Heart left ventricle (tissue), 13 donors: ENCODE measurements at regions not wholly inside any gene's neighbourhood (a gene's known extent, or its start where the extent isn't known, plus 50 kb on each side); places are given as distances from the start of the nearest gene placed in this dataset.

ENCODE experiments used
- POLR2A ChIP-seq, 2 donors: fragments of 450-650 bp; IDR thresholded peaks; one replicate each; pipeline ENCODE4 v1.6.1; 2017; ENCODE audit warnings: antibody characterized with exemption in 2 of 2, mild to moderate bottlenecking in 2 of 2, moderate library complexity in 2 of 2
- TF ChIP-seq, protein P1 (sequence below), 12 donors: fragments of 200-600 bp; sonication (generic) in 4 of 12; IDR thresholded peaks; one replicate each; pipeline versions ENCODE4 v1.5.0 to v1.8.0; 2018 to 2022; ENCODE audit warnings: antibody characterized with exemption in 12 of 12, mild to moderate bottlenecking in 5 of 12
- donor health status: ischemic (EF 13 %, LVEDD 7.1; RV severe dilation, severe dysfunction).
- donor health status: DM: no; HTN: yes; CAD: no.
- donor health status: DM: no; HTN: no; CAD: no.
- donor health status: ischemic (EF 25% LVEDD 6.9; RV normal size, moderate dysfunction).
- donor health status: ischemic (EF 25% LVEDD 5.7; RV mildly dilated, moderate dysfunction).
- donor health status: ischemic (EF 35%, LVEDD 5.7; RV mildly dilated, moderate dysfunction).
- donor health status: nonischemic (EF 11% LVEDD 7.7; RV severe dilation, severe dysfunction).
- donor health status: DM: yes; HTN: yes; CAD: no.
- donor health status: PGD.
- donor health status: ischemic (EF 29% LVEDD 5.4; RV normal size, mild dysfunction).
- donor health status: nonischemic (EF 23%, LVEDD 6.1; RV moderate dilation, normal function).

DNA sequence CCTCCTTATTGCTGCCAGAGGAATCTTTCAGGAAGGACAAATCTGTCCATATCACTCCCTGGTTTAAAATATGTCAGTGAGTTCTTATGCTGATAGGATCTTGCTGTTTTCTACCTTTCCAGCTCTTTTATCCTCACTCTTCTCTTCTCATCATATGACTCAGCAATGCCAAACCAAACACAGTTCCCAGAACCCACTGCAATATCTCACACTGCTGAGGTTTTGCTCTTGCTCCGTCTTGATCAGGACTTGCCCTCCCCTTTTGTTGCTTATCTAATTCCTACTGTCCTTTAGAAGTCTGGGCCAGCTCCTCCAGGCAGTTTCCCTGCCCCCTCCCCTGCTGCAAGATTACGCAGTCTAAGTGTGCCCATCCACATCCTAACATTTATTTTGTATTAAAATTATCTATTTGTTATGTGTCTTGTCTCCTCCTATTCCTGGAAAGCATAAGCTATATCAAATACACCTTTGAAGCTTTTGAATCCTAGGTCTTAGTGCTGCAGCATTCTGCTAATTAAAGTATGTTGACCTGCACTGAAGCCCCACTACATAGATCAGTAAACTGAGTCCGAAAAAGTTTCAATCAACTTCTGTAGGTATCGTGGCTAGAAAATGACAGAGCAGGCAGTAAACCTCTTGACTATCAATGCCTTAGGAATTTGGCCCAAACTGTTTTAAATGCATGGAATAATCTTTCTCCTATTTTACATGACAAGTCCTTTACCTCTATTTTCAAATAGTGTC is 119.2 kb upstream of the C11orf87 start:
- no peak for TF ChIP-seq POLR2A (IDR thresholded peaks at IDR 0.05)
- TF ChIP-seq, protein P1, sequence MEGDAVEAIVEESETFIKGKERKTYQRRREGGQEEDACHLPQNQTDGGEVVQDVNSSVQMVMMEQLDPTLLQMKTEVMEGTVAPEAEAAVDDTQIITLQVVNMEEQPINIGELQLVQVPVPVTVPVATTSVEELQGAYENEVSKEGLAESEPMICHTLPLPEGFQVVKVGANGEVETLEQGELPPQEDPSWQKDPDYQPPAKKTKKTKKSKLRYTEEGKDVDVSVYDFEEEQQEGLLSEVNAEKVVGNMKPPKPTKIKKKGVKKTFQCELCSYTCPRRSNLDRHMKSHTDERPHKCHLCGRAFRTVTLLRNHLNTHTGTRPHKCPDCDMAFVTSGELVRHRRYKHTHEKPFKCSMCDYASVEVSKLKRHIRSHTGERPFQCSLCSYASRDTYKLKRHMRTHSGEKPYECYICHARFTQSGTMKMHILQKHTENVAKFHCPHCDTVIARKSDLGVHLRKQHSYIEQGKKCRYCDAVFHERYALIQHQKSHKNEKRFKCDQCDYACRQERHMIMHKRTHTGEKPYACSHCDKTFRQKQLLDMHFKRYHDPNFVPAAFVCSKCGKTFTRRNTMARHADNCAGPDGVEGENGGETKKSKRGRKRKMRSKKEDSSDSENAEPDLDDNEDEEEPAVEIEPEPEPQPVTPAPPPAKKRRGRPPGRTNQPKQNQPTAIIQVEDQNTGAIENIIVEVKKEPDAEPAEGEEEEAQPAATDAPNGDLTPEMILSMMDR (IDR thresholded peaks at IDR 0.05), result no peak
